Sigmoid colon (tissue), 6 donors: ENCODE measurements at regions not wholly inside any gene's neighbourhood (a gene's known extent, or its start where the extent isn't known, plus 50 kb on each side); places are given as distances from the start of the nearest gene placed in this dataset.

Source experiments
- DNase-seq: peaks from one replicate; pipeline ENCODE4 v3.0.0-alpha.2; 2019
- H3K27ac ChIP-seq, 4 donors: fragments of 200-600 bp; sonication (generic); one replicate each; pipeline ENCODE4 v1.5.1; 2016 to 2019; ENCODE audit warnings: mild to moderate bottlenecking in 1 of 4
- H3K27me3 ChIP-seq, 3 donors: fragments of 200-600 bp; sonication (generic); one replicate each; pipeline ENCODE4 v1.5.1; 2019; ENCODE audit warnings: mild to moderate bottlenecking in 1 of 3
- H3K36me3 ChIP-seq, 4 donors: fragments of 200-600 bp; sonication (generic); one replicate each; pipeline ENCODE4 v1.5.1; 2016 to 2019
- H3K4me1 ChIP-seq, 4 donors: fragments of 200-600 bp; sonication (generic); one replicate each; pipeline ENCODE4 v1.5.1; 2017 to 2019
- H3K4me3 ChIP-seq, 4 donors: fragments of 200-600 bp; sonication (generic); one replicate each; pipeline ENCODE4 v1.5.1; 2017 to 2019; ENCODE audit warnings: mild to moderate bottlenecking in 2 of 4, moderate library complexity in 1 of 4
- H3K9me3 ChIP-seq, 4 donors: fragments of 200-600 bp in 3 of 4; sonication (generic) in 3 of 4; one replicate each; pipeline versions ENCODE4 v1.5.1 to v1.6.1; 2013 to 2019
- CTCF ChIP-seq, 4 experiments: fragments of 450-650 bp in 3 of 4; fragments of 200-600 bp in 1 of 4; IDR thresholded peaks; one replicate each; pipeline ENCODE4 v1.5.1; 2016 to 2019; ENCODE audit warnings: antibody characterized with exemption in 4 of 4, mild to moderate bottlenecking in 3 of 4, moderate library complexity in 2 of 4
- EP300 ChIP-seq, 4 donors: sonication (generic); formaldehyde crosslinking; IDR thresholded peaks; one replicate each; pipeline ENCODE4 v1.6.1; 2017; ENCODE audit warnings: antibody characterized with exemption in 4 of 4
- POLR2A ChIP-seq, 2 donors: fragments of 450-650 bp; IDR thresholded peaks; one replicate each; pipeline ENCODE4 v1.6.1; 2016; ENCODE audit warnings: antibody characterized with exemption in 2 of 2, mild to moderate bottlenecking in 2 of 2, moderate library complexity in 2 of 2
- POLR2AphosphoS5 ChIP-seq, 4 donors: sonication (generic); formaldehyde crosslinking; IDR thresholded peaks; one replicate each; pipeline ENCODE4 v1.6.1; 2017; ENCODE audit warnings: antibody characterized with exemption in 4 of 4
- WGBS, 2 donors: extraction: QIAGEN DNeasy Blood & Tissue Kit; methylation state at CpG; one replicate each; pipeline ENCODE4 v1.1.7; 2013; 5-methylcytosine and 5-hydroxymethylcytosine counted together
- intact Hi-C: fragments of 100-400 bp; cut with DNase I; formaldehyde crosslinking; loops from one replicate; pipeline ENCODE4 v1.15.1; 2023
- donor health status: healthy with polysubstance abuse.
- donor health status: healthy.

GRCh38 chr9:21692390-21692789 is 110.0 kb upstream of the MTAP start:
- peaks cover 0 to 13% (median 3%) of the 10 kb centered on the region in 4 donors for H3K4me1 ChIP-seq
- intact Hi-C loops, result no loop called here
- no peaks in the 10 kb centered on the region for H3K9me3 ChIP-seq
- WGBS, 2 donors, result 30 to 68% methylated on average over 6 of the region's 6 CpGs
- H3K4me3 ChIP-seq, result no peak overlapping the region
- TF ChIP-seq POLR2AphosphoS5 (IDR thresholded peaks at IDR 0.05), result no peak
- no peak overlapping the region for H3K27ac ChIP-seq
- H3K27me3 ChIP-seq, result no peaks in the 10 kb centered on the region
- DNase-seq, result no peak
- no peaks in the 10 kb centered on the region for H3K36me3 ChIP-seq

- Histone ChIP-seq H3K4me1 (no peaks in the 10 kb centered on the region), H3K36me3 (no peaks in the 10 kb centered on the region), H3K27me3 (no peaks in the 10 kb centered on the region), H3K9me3 (no peaks in the 10 kb centered on the region), H3K4me3 (no peak overlapping the region), H3K27ac (no peak overlapping the region)
- no peak for DNase-seq
- TF ChIP-seq CTCF (IDR thresholded peaks at IDR 0.05), result no peak
- TF ChIP-seq EP300 (IDR thresholded peaks at IDR 0.05), result no peak
- TF ChIP-seq POLR2A (IDR thresholded peaks at IDR 0.05), result no peak
- TF ChIP-seq POLR2AphosphoS5 (IDR thresholded peaks at IDR 0.05), result no peak
- WGBS, 2 donors, result 72 to 75% methylated on average over 6 of the region's 6 CpGs
- intact Hi-C loops, result no loop called here
Measured at GRCh38 chr9:21694424-21694823, 108.0 kb upstream of the MTAP start.

- H3K36me3 ChIP-seq, result no peaks in the 10 kb centered on the region
- intact Hi-C loops, result no loop called here
- H3K9me3 ChIP-seq, result no peaks in the 10 kb centered on the region
- H3K4me3 ChIP-seq, result no peak overlapping the region
- no peaks in the 10 kb centered on the region for H3K27me3 ChIP-seq
- H3K4me1 ChIP-seq, result no peaks in the 10 kb centered on the region
- H3K27ac ChIP-seq, result no peak overlapping the region
- TF ChIP-seq POLR2A (IDR thresholded peaks at IDR 0.05), result no peak
- TF ChIP-seq CTCF (IDR thresholded peaks at IDR 0.05), result no peak
- DNase-seq, result no peak
- 96 to 97% methylated on average over 14 of the region's 14 CpGs for WGBS, 2 donors
Measured at GRCh38 chr9:21695443-21695842, 107.0 kb upstream of the MTAP start.

- TF ChIP-seq CTCF (IDR thresholded peaks at IDR 0.05), result no peak
- TF ChIP-seq POLR2A (IDR thresholded peaks at IDR 0.05), result no peak
- no peak for TF ChIP-seq POLR2AphosphoS5 (IDR thresholded peaks at IDR 0.05)
- TF ChIP-seq EP300 (IDR thresholded peaks at IDR 0.05), result no peak
- Histone ChIP-seq H3K27ac (no peak overlapping the region), H3K36me3 (no peaks in the 10 kb centered on the region), H3K27me3 (no peaks in the 10 kb centered on the region), H3K9me3 (no peaks in the 10 kb centered on the region), H3K4me1 (no peaks in the 10 kb centered on the region), H3K4me3 (no peak overlapping the region)
- no peak for DNase-seq
- intact Hi-C loops, result no loop called here
- whole genome bisulfite sequencing, 2 donors, result 94 to 95% methylated on average over 25 of the region's 25 CpGs
Measured at GRCh38 chr9:21695874-21696341, 106.5 kb upstream of the MTAP start.

GRCh38 chr9:21696411-21696871 is 106.0 kb upstream of the MTAP start:
- Histone ChIP-seq H3K36me3 (no peaks in the 10 kb centered on the region), H3K4me3 (no peak overlapping the region), H3K27me3 (no peaks in the 10 kb centered on the region), H3K27ac (no peak overlapping the region), H3K4me1 (no peaks in the 10 kb centered on the region), H3K9me3 (no peaks in the 10 kb centered on the region)
- DNase-seq, result no peak
- intact Hi-C loops, result no loop called here
- TF ChIP-seq EP300 (IDR thresholded peaks at IDR 0.05) (no peak), CTCF (IDR thresholded peaks at IDR 0.05) (no peak), POLR2A (IDR thresholded peaks at IDR 0.05) (no peak), POLR2AphosphoS5 (IDR thresholded peaks at IDR 0.05) (no peak)
- 69 to 70% methylated on average over 28 of the region's 28 CpGs for WGBS, 2 donors
